ENCODE measurements at regions not wholly inside any gene's neighbourhood (a gene's known extent, or its start where the extent isn't known, plus 50 kb on each side); places are given as distances from the start of the nearest gene placed in this dataset.
"Not testable (repeated sequence)": the region's sequence is repeated elsewhere in the genome, so short reads cannot be mapped to it uniquely, and the experiment has no call there.

GRCh38 chr3:6030648-6031047 is 830.3 kb upstream of the GRM7 start:
- not testable (repeated sequence) for TF ChIP-seq ZNF274 (IDR thresholded peaks at IDR 0.05; ENCODE audit: borderline replicate concordance, low read depth, low read length); KDM1A (IDR thresholded peaks at IDR 0.05); RAD51 (IDR thresholded peaks at IDR 0.05; ENCODE audit: borderline replicate concordance, low read depth); ZNF140 (CRISPR knock-in tag; IDR thresholded peaks at IDR 0.05); HCFC1 (IDR thresholded peaks at IDR 0.05; ENCODE audit: low read depth, low read length); MBD1 (CRISPR knock-in tag; IDR thresholded peaks at IDR 0.05); POU5F1 (IDR thresholded peaks at IDR 0.05; ENCODE audit: borderline replicate concordance, low read depth, low read length, partially characterized antibody); CTCF (IDR thresholded peaks at IDR 0.05 in 2 of 3, conservative IDR thresholded peaks at IDR 0.05 in 1 of 3; ENCODE audit: insufficient read depth in 2 of 3, low read depth in 1 of 3, low read length in 3 of 3); ARNT (IDR thresholded peaks at IDR 0.05)
